ENCODE measurements at regions not wholly inside any gene's neighbourhood (a gene's known extent, or its start where the extent isn't known, plus 50 kb on each side); places are given as distances from the start of the nearest gene placed in this dataset.

GRCh38 chr3:5305684-5305989, 118.1 kb downstream of the EDEM1 start:
- DNase-seq = no peak

DNA sequence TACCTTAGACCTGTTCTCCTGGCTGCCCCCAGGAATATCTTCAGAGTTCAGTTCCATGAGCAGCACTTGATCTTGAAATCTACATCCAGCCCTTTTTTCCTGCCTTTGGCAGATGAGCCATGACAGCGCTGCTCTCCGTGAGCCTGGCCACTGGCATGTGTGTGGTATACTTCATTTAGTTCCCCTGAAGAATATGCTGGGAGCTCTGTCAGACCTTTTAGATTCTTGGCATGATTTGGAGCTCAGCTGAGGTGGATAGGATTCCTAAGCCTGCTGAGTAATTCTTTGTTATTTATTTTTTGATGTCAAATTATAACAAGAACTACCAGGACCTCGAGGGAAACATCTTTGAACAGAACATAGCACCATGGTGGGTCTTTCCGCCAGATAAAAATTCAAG, 121.7 kb downstream of the EDEM1 start:
- no peak for DNase-seq

- no peak for DNase-seq
Observed at GRCh38 chr3:5309602-5310001, 122.1 kb downstream of the EDEM1 start.

DNA sequence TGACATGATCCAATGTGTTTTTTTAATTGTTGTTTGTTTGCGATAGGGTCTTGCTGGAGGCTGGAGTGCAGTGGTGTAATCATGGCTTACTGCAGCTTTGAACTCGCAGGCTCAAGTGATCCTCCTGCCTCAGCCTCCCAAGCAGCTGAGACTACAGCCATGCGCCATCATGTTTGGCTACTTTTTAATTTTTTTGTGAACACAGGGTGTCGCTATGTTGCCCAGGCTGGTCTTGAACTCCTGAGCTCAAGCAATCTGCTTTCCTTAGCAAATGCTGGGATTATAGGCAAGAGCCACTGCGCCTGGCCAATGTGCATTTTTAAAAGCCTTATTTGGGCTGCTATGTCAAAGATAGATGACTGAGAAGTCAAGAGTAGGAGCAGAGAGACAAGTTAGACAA, 123.0 kb downstream of the EDEM1 start:
- DNase-seq = no peak

DNA sequence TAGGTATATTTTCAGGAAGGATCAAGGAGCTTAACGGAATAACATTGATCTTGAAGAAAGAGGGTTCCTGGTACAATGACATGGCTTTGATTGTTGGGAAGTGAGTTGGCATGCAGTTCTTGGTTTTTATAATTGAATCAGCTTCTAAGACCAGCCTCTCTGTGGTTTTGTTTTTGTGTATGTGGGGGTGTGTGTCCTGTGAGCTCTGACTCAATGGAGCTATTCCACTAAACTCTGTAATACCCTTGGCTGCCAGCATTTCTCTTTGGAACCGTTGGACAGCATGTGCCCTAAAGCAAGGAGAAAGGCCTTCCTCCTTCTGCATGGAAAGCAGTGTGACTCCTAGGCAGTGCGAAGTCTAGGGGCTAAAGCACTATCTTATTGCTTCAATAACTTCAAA, 124.8 kb downstream of the EDEM1 start:
- no peak for DNase-seq

DNA sequence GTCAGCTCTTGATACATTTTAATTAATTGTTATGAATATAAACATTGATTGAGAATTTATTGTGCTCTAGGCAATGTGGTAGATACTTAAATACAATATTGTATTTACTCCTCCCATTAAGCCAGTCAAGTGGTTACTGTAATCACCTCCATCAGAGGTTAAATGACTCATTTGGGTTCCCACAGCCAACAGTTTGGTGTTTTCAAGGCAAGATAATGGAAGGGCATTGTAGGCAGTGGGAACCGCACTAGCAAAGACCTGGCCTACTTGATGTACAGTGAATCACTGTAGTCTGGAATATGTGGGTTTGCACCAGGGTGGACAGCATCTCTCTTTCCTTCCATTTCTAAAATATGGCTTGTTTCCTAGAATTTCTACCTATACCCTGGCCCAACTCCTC, 127.4 kb downstream of the EDEM1 start:
- no peak for DNase-seq

- no peak for DNase-seq
Observed at GRCh38 chr3:5317557-5317956, 130.1 kb downstream of the EDEM1 start.

DNA sequence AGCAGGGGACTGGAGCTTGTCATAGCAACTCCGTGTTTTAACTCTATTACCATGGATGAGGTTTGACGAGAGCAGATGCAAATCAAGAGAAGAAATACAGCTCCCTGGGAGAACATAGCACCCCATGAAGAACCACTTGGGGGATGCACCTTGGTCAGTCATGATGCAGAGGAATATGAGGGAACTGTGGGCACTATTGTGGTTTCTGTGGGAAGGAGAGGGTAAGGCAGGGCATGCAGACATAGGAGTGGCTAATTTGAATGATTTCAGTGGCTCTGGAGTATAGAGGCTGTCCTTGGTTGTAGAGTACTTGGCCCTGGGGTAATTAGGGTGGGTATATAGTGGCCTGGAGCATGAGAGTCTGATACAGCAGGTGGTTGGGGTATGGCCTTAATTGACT, 131.9 kb downstream of the EDEM1 start:
- no peak for DNase-seq

- DNase-seq = no peak
Observed at GRCh38 chr3:5321666-5322340, 134.3 kb downstream of the EDEM1 start.

- no peak for DNase-seq
Observed at GRCh38 chr3:5324780-5325179, 137.3 kb downstream of the EDEM1 start.

DNA sequence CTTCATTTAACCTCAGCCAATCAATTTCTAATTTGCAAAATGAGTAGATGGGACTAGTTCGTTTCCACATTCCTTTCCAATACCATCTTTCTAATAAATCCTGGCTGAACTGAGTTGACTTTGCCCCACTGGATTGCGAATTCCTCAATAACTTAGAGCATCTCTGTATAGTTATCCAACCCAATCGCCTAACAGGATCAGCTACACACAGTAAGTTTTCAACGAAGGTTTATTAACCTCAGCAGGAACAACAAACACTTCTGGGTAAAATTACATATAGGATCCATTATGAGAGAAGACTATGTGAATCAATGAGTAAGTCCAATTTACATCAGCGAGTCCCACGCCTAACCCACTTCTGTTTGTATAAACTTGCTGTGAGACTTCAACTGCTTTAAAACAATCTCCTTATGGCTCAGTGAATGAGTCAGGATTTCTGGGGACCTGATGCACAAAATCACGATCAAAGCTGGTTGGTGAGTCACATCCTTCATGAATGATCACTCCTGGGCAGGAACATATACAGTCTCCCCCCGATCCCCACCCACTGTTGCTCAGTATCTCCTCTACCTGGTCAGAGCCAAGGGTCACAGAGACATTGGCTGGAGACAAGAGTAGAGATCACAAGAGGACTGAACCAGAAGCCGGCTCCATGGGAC, 142.8 kb downstream of the EDEM1 start:
- DNase-seq = no peak

- no peak for DNase-seq
Observed at GRCh38 chr3:5331567-5332269, 144.2 kb downstream of the EDEM1 start.

- DNase-seq = no peak
Observed at GRCh38 chr3:5332270-5332956, 144.9 kb downstream of the EDEM1 start.

- no peak for DNase-seq
Observed at GRCh38 chr3:5339967-5340535, 152.5 kb downstream of the EDEM1 start.

DNA sequence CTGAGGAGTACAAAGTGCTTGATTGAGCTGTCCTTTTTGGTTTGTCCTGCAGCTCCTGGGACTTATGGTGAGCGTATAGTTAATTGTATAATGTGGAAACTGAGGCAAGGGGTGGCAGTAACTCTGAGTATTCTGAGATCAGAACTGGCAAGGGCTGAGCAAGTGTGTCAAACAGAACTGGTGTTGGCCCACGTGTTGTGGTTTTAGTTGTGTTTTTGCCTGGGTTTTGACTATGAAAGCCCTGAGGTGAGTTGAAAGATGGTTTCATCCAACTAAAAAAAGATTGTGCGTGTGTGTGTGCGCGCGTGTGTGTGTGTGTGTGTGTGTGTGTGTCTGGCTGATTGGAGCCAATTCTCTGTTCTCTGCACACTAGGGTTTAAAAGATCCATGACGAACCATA, 154.1 kb downstream of the EDEM1 start:
- no peak for DNase-seq

DNA sequence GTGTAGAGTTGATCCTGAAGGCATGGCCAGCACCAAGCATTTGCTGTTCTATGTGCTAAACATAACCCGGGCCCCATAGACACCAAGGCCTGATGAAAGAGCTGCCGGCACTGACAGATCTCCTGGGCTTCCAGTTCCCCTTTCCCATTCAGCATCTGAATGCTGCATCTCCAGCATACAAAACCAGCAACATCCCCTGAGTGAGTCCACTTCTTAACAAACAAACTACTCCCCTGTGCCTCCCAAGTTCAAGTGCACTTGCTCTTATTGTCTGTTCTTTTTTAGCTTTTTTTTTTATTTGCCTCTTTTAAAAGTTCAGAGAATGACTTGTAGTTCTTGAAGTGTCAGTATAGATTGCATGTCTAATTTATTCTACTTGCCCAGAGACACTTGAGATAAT, 156.0 kb downstream of the EDEM1 start:
- no peak for DNase-seq

DNA sequence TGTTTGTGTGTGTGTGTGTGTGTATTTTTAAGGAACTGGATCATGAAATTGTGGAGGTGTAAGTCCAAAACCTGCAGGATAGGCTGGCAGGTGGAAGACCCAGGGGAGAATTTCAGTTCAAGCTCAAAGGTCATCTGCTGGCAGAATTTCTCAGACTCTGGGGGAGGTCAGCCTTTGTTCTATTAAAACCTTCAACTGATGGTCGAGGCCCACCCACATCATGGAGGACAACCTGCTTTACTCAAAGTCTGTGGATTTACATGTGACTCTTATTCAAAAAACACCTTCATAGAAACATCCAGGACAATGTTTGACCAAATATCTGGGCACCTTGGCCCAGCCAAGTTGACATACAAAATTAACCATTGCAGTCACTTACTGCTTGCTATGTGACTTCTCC, 157.2 kb downstream of the EDEM1 start:
- no peak for DNase-seq

DNA sequence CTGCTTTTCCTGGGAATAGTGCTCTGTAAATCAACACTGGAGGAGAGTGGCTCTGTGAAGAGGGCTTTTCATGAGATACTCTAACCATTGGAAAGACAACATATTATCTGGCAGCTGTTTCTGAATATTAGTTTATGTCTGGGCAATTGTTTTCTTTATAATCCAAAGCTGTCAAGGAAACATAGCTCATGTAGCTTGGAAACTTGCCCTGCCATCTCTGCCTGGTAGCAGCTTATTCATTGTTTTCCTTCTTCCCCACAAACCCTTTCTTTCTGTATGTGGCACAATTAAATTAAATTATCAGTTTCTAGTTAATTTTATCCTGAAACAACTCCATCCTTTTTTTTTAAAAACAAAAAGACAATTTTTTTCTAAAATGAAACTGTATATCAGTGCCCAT, 160.0 kb downstream of the EDEM1 start:
- DNase-seq = no peak

- no peak for DNase-seq
Observed at GRCh38 chr3:5348229-5348902, 160.9 kb downstream of the EDEM1 start.

DNA sequence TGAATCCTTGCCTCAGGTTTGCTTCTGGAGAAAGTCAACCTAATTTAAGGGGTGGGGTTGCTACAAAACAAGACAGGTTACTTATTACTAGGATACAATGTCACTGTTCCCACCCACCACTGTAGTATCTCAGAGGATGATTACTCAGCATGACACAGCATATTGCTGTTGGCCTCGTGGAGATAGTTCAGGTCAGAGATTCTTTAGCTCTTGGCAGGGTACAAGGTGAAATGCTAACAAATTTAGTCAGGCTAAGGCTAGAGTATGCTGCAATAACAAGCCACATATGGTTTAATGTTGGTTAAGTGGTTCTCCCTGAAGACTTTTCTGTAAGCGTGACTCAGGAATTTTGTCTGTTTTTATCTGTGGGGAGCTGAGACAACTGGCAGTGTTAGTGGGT, 161.8 kb downstream of the EDEM1 start:
- no peak for DNase-seq

- no peak for DNase-seq
Observed at GRCh38 chr3:5357089-5357488, 169.6 kb downstream of the EDEM1 start.

GRCh38 chr3:5358911-5359310, 171.4 kb downstream of the EDEM1 start:
- no peak for DNase-seq

- no peak for DNase-seq
Observed at GRCh38 chr3:5360453-5360852, 172.9 kb downstream of the EDEM1 start.
